ENCODE measurements at regions not wholly inside any gene's neighbourhood (a gene's known extent, or its start where the extent isn't known, plus 50 kb on each side); places are given as distances from the start of the nearest gene placed in this dataset.

DNA sequence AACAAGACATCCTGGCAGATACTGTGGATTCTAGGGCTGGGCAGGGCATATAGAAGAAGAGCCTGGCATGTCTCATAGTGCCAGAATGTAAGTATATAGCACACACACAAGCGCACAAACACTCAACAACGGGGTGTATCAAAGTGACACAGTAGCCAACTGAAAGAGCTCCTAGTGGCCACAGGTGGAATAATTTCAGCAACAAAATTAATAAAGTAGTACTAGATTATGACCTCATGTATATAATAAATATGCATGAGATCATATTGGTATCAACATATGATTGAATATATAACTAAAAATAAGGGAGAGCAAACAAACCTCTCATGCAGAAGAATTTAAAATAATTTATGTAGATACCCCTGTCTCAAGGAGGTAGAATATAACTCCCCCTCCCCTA, 72.4 kb upstream of the CXCL12 start:
- ATAC-seq (no peak), DNase-seq (no peak)
- Histone ChIP-seq H3K9me3 (no peaks in the 10 kb centered on the region), H3K4me3 (no peak overlapping the region), H3K27ac (no peak overlapping the region), H3K27me3 (no peaks in the 10 kb centered on the region), H3K4me1 (no peaks in the 10 kb centered on the region), H3K36me3 (replicated peaks in 1 of 2; ENCODE audit: insufficient read depth in 1 of 2, low read depth in 2 of 2) (no peaks in the 10 kb centered on the region)
- TF ChIP-seq CTCF (IDR thresholded peaks at IDR 0.05) (no peak), POLR2A (IDR thresholded peaks at IDR 0.05) (no peak)
- WGBS, 2 donors = 76 to 88% methylated on average over 2 of the region's 2 CpGs
- intact Hi-C loops (cut with DNase I) = no loop called here

DNA sequence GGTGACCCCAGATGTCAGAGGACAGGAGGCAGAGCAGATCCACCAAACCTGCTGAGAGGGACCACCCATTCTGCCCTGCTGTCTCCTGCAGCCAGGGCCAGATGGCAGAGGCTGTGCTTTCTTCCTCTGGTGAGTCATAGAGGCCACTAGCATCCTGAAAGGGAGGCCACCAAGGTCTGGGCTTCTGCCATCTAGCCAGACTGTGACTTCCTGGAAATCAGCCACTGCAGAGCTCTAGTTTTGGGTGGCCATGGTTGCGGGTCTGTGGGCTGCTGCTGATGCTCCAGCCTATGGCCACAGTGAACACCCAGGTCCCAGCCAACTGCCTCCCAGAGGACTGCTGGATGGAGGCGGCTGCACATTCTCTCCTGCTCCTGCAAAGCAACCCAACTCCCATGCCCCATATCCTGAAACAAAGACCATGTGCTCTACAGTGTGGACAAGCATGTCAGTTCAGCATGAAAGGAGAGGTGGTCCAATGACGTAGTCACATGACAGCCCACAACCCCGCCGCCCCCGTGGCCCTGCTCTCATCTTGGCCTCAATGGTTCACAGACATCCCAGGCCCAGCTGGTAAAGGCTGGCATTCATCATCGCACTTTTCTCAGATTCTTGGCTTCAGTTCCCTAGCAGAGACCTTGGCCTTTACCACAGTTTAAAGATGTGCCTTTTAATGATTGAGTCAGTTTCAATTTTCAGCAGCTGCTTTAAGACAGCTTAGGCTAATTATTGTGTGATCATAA, 73.9 kb upstream of the CXCL12 start:
- Histone ChIP-seq H3K4me3 (no peak overlapping the region), H3K27me3 (no peaks in the 10 kb centered on the region), H3K27ac (no peak overlapping the region), H3K9me3 (no peaks in the 10 kb centered on the region), H3K4me1 (no peaks in the 10 kb centered on the region), H3K36me3 (replicated peaks in 1 of 2; ENCODE audit: insufficient read depth in 1 of 2, low read depth in 2 of 2) (no peaks in the 10 kb centered on the region)
- DNase-seq (no peak), ATAC-seq (no peak)
- 73 to 86% methylated on average over 4 to 7 of the region's 7 CpGs for WGBS, 2 donors
- intact Hi-C loops (cut with DNase I) = no loop called here
- TF ChIP-seq CTCF (IDR thresholded peaks at IDR 0.05) = no peak

- 79 to 83% methylated on average over 2 of the region's 2 CpGs for WGBS, 2 donors
Measured at GRCh38 chr10:44459671-44460070, 74.8 kb upstream of the CXCL12 start.

DNA sequence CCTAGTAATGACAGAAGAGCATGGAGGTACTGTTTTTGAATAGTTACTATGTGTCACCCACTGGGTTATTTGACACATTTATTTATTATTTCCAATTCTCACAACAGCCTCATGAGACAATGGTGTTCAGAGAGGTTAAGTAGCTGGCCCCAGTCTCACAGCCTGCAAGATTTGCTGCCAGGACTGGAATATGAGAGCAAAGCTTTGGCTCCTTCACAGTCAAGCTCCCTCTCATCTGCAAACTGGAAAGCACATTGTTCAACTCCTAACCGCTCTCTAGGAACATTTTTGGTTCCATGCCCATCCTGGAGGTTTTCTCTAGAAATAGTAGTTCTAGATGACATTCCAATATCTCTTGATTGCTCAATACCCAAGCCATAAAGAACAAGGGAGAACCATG, 75.5 kb upstream of the CXCL12 start:
- WGBS, 2 donors = 86 to 92% methylated on average over 1 of the region's 1 CpG
- H3K4me3 ChIP-seq = no peak overlapping the region
- DNase-seq = no peak
- no peak for TF ChIP-seq POLR2A (IDR thresholded peaks at IDR 0.05)
- no peak for TF ChIP-seq CTCF (IDR thresholded peaks at IDR 0.05)
- H3K36me3 ChIP-seq (replicated peaks in 1 of 2; ENCODE audit: insufficient read depth in 1 of 2, low read depth in 2 of 2) = no peaks in the 10 kb centered on the region
- H3K9me3 ChIP-seq = no peaks in the 10 kb centered on the region
- no peak for ATAC-seq
- H3K27ac ChIP-seq = no peak overlapping the region
- H3K27me3 ChIP-seq = no peaks in the 10 kb centered on the region
- intact Hi-C loops (cut with DNase I) = no loop called here
- H3K4me1 ChIP-seq = no peaks in the 10 kb centered on the region

More at GRCh38 chr10:44459671-44460070, 74.8 kb upstream of the CXCL12 start:
- Histone ChIP-seq H3K4me3 (no peak overlapping the region), H3K27ac (no peak overlapping the region), H3K27me3 (no peaks in the 10 kb centered on the region), H3K4me1 (no peaks in the 10 kb centered on the region), H3K9me3 (no peaks in the 10 kb centered on the region), H3K36me3 (replicated peaks in 1 of 2; ENCODE audit: insufficient read depth in 1 of 2, low read depth in 2 of 2) (no peaks in the 10 kb centered on the region)
- DNase-seq (no peak), ATAC-seq (no peak)
- no peak for TF ChIP-seq POLR2A (IDR thresholded peaks at IDR 0.05)
- no peak for TF ChIP-seq CTCF (IDR thresholded peaks at IDR 0.05)
- intact Hi-C loops (cut with DNase I) = no loop called here

- H3K36me3 ChIP-seq (replicated peaks in 1 of 2; ENCODE audit: insufficient read depth in 1 of 2, low read depth in 2 of 2) = no peaks in the 10 kb centered on the region
- DNase-seq (no peak), ATAC-seq (no peak)
- H3K9me3 ChIP-seq = no peaks in the 10 kb centered on the region
- H3K27ac ChIP-seq = no peak overlapping the region
- TF ChIP-seq CTCF (IDR thresholded peaks at IDR 0.05) (no peak), POLR2A (IDR thresholded peaks at IDR 0.05) (no peak)
- intact Hi-C loops (cut with DNase I) = no loop called here
- no peak overlapping the region for H3K4me3 ChIP-seq
- H3K4me1 ChIP-seq = no peaks in the 10 kb centered on the region
- H3K27me3 ChIP-seq = no peaks in the 10 kb centered on the region
- WGBS, 2 donors = 67 to 68% methylated on average over 7 of the region's 7 CpGs
Measured at GRCh38 chr10:44462338-44462914, 77.5 kb upstream of the CXCL12 start.

Measured in body of pancreas (tissue), 4 donors.